ENCODE measurements at regions not wholly inside any gene's neighbourhood (a gene's known extent, or its start where the extent isn't known, plus 50 kb on each side); places are given as distances from the start of the nearest gene placed in this dataset.

- no peak for TF ChIP-seq JUND (IDR thresholded peaks at IDR 0.05)
- no peak for TF ChIP-seq USF2 (IDR thresholded peaks at IDR 0.05; ENCODE audit: borderline replicate concordance, low read depth, low read length)
- no peak overlapping the region for H3K4me2 ChIP-seq
- H3K4me3 ChIP-seq (ENCODE audit: low read depth in 2 of 2, low read length in 1 of 2): no peak overlapping the region
- no peaks in the 10 kb centered on the region for H3K27me3 ChIP-seq (ENCODE audit: insufficient read depth)
- H3K36me3 ChIP-seq (replicated peaks in 1 of 2; ENCODE audit: control insufficient read depth in 1 of 2, insufficient read depth in 2 of 2, low read length in 1 of 2): no peaks in the 10 kb centered on the region
- H3K79me2 ChIP-seq (ENCODE audit: insufficient read depth): no peaks in the 10 kb centered on the region
- no peaks in the 10 kb centered on the region for H3K9me2 ChIP-seq
- no peak overlapping the region for H2AFZ ChIP-seq (ENCODE audit: low read depth)
- H4K20me1 ChIP-seq (ENCODE audit: insufficient read depth): no peaks in the 10 kb centered on the region
- H3F3A ChIP-seq (replicated peaks; ENCODE audit: insufficient read depth): no peaks in the 10 kb centered on the region
- no peak overlapping the region for H3K27ac ChIP-seq (ENCODE audit: low read depth in 2 of 2, low read length in 1 of 2)
- ChIA-PET CTCF (no interaction called here), POLR2A (no interaction called here)
- 60% methylated on average over 3 of the region's 3 CpGs for WGBS (ENCODE audit: low lambda C conversion rate)
- H3K9ac ChIP-seq: no peak overlapping the region
- no peaks in the 10 kb centered on the region for H3K9me3 ChIP-seq
- DNase-seq: no peak
- H3K4me1 ChIP-seq (ENCODE audit: control insufficient read depth in 1 of 2, insufficient read depth in 2 of 2, low read depth in 1 of 2, low read length in 1 of 2): peaks cover 3% of the 10 kb centered on the region in 2 experiments; a peak in 2 of 4 replicates
These were observed 358.7 kb upstream of the JARID2 start for GRCh38 chr6:14887181-14887580.

- POLR2A ChIA-PET: no interaction called here
- CTCF ChIA-PET: no interaction called here
- Histone ChIP-seq H4K20me1 (ENCODE audit: insufficient read depth) (no peaks in the 10 kb centered on the region), H3K79me2 (ENCODE audit: insufficient read depth) (no peaks in the 10 kb centered on the region), H2AFZ (ENCODE audit: low read depth) (no peak overlapping the region), H3K36me3 (replicated peaks in 1 of 2; ENCODE audit: control insufficient read depth in 1 of 2, insufficient read depth in 2 of 2, low read length in 1 of 2) (no peaks in the 10 kb centered on the region), H3K4me1 (ENCODE audit: control insufficient read depth in 1 of 2, insufficient read depth in 2 of 2, low read depth in 1 of 2, low read length in 1 of 2) (peaks cover 3% of the 10 kb centered on the region in 2 experiments; a peak in 2 of 4 replicates), H3K27ac (ENCODE audit: low read depth in 2 of 2, low read length in 1 of 2) (no peak overlapping the region), H3K9me3 (no peaks in the 10 kb centered on the region), H3K9me2 (no peaks in the 10 kb centered on the region), H3K4me3 (ENCODE audit: low read depth in 2 of 2, low read length in 1 of 2) (no peak overlapping the region), H3F3A (replicated peaks; ENCODE audit: insufficient read depth) (no peaks in the 10 kb centered on the region), H3K27me3 (ENCODE audit: insufficient read depth) (no peaks in the 10 kb centered on the region), H3K4me2 (no peak overlapping the region), H3K9ac (no peak overlapping the region)
- TF ChIP-seq GATA2 (CRISPR knock-in tag; IDR thresholded peaks at IDR 0.05) (no peak), TEAD4 (IDR thresholded peaks at IDR 0.05; ENCODE audit: borderline replicate concordance, insufficient read depth) (no peak), EZH2phosphoT487 (IDR thresholded peaks at IDR 0.05; ENCODE audit: borderline replicate concordance, low read depth) (no peak), RAD21 (IDR thresholded peaks at IDR 0.05; ENCODE audit: low read length) (no peak), JUND (IDR thresholded peaks at IDR 0.05) (no peak), GABPA (IDR thresholded peaks at IDR 0.05; ENCODE audit: low read depth) (no peak)
- 45% methylated on average over 2 of the region's 5 CpGs for WGBS (ENCODE audit: low lambda C conversion rate)
- DNase-seq: no peak
These were observed 357.8 kb upstream of the JARID2 start for GRCh38 chr6:14887986-14888574.

GRCh38 chr6:14888575-14889000 is 357.3 kb upstream of the JARID2 start:
- ChIA-PET CTCF (no interaction called here), POLR2A (no interaction called here)
- Histone ChIP-seq H3K36me3 (replicated peaks in 1 of 2; ENCODE audit: control insufficient read depth in 1 of 2, insufficient read depth in 2 of 2, low read length in 1 of 2) (no peaks in the 10 kb centered on the region), H3F3A (replicated peaks; ENCODE audit: insufficient read depth) (no peaks in the 10 kb centered on the region), H3K79me2 (ENCODE audit: insufficient read depth) (no peaks in the 10 kb centered on the region), H3K4me2 (no peak overlapping the region), H3K9me3 (no peaks in the 10 kb centered on the region), H3K27ac (ENCODE audit: low read depth in 2 of 2, low read length in 1 of 2) (no peak overlapping the region), H3K4me3 (ENCODE audit: low read depth in 2 of 2, low read length in 1 of 2) (no peak overlapping the region), H3K27me3 (ENCODE audit: insufficient read depth) (no peaks in the 10 kb centered on the region), H3K9me2 (no peaks in the 10 kb centered on the region), H2AFZ (ENCODE audit: low read depth) (no peak overlapping the region), H3K4me1 (ENCODE audit: control insufficient read depth in 1 of 2, insufficient read depth in 2 of 2, low read depth in 1 of 2, low read length in 1 of 2) (peaks cover 3% of the 10 kb centered on the region in 2 experiments; a peak in 2 of 4 replicates), H3K9ac (no peak overlapping the region), H4K20me1 (ENCODE audit: insufficient read depth) (no peaks in the 10 kb centered on the region)
- DNase-seq: no peak
- 47% methylated on average over 2 of the region's 4 CpGs for WGBS (ENCODE audit: low lambda C conversion rate)
- TF ChIP-seq NFIC (IDR thresholded peaks at IDR 0.05; ENCODE audit: borderline replicate concordance): no peak

Measured in SK-N-SH (cell line).